HG03558 (cell line): ENCODE measurements at regions not wholly inside any gene's neighbourhood (a gene's known extent, or its start where the extent isn't known, plus 50 kb on each side); places are given as distances from the start of the nearest gene placed in this dataset.

Source experiments
- ATAC-seq: cut with Tn5 transposase; IDR thresholded peaks from one replicate; pipeline ENCODE4 v1.9.1; 2021; ENCODE audit warnings: moderate number of reproducible peaks; ENCODE audit not compliant: unreplicated experiment; ENCODE audit errors: extremely low read depth

- ATAC-seq: no peak
Measured at GRCh38 chr2:118530976-118531375, 316.5 kb downstream of the EN1 start.

DNA sequence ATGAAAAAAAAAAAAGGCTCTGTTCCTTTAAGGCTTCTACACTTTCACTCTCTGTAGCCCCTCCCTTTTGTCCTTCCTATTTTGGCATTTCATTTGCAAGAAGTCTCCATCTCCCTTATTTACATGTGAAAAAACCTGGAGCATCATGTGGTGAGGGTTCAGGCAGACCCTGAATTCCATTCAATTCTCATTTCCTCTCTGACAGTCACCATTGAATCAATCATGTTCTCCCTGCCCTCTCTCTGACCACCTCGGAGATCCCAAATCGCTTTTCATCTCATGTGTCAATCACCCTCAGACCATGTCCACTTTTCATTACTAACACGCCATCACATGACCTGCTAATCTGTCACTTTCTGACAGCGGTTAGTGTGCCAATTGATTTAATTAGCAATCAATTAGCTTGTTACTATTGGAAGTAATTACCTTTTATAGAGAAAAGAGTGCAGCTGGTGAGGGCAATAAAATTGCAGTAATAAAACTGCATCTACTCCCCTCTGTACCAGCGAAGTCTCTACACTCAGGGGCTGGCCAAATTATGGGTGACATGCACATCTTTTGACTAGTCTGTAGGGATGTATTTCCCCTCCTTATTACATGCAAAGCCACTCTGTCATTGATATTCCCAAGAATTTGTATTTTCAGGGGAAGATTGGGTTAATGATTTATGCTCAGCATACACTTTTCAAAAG, 317.4 kb downstream of the EN1 start:
- no peak for ATAC-seq

DNA sequence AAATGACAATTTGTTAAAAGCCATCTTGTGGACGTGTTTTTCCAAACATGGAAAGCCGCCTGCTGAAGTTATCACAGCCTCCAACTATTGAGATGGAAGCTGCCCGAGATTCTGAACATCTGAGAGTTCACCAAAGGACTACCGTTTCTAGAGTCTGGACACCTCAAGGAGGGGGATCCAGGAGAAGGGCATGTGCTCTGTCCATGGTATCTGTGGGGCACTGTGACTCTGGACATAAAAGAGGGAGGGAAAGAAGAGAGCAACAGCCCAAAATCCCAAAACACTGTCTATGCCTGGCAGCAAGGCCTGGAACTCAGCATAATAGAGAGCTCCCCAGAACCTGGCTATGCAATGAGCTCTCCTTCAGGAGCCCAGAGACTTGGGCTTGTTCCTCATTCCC, 319.9 kb downstream of the EN1 start:
- no peak for ATAC-seq

- no peak for ATAC-seq
Measured at GRCh38 chr2:118525346-118525745, 322.1 kb downstream of the EN1 start.

GRCh38 chr2:118524911-118525310, 322.5 kb downstream of the EN1 start:
- no peak for ATAC-seq

- no peak for ATAC-seq
Measured at GRCh38 chr2:118523761-118524160, 323.7 kb downstream of the EN1 start.

DNA sequence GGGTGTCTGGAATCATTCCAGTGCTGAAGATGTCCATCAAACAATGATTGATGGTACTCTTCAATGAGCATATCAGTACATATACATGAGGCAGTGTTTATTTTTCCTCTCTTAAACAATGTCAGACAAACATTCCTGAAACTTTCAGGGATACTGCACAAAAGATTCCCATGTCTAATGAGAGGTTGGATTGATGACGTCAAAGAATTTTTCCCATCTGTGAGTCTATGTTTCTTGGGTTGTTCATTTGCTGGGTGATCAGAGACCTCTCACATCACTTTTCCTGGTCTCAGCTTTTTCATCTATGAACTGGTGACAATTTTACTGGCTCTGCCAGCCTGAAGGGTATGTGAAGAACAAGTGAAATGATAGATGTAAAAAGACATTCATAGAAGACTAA, 325.5 kb downstream of the EN1 start:
- ATAC-seq: no peak

- no peak for ATAC-seq
Measured at GRCh38 chr2:118521272-118521671, 326.2 kb downstream of the EN1 start.

- no peak for ATAC-seq
Measured at GRCh38 chr2:118520246-118520645, 327.2 kb downstream of the EN1 start.

- ATAC-seq: no peak
Measured at GRCh38 chr2:118519511-118519910, 327.9 kb downstream of the EN1 start.

DNA sequence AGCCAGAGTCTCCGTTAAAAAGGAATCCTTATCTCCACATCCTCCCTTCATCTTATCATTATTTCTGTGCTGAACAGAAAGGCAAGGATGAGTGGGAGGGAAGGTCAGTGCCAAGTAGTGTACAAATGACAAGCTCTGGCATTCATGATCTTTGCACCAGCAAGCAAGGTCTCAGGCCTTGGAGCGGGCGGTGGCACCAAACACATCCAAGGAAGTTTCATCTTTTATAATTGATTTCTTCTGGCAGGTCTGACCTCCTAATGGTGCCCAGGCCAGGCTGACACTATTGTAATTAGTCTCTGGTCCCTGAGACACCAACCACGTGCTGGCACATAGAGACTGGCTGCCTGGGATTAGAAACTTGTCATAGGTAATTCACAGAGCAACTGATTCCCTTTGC, 336.6 kb downstream of the EN1 start:
- no peak for ATAC-seq

GRCh38 chr2:118509319-118510004, 338.0 kb downstream of the EN1 start:
- ATAC-seq: no peak

GRCh38 chr2:118508282-118508681, 339.2 kb downstream of the EN1 start:
- no peak for ATAC-seq

DNA sequence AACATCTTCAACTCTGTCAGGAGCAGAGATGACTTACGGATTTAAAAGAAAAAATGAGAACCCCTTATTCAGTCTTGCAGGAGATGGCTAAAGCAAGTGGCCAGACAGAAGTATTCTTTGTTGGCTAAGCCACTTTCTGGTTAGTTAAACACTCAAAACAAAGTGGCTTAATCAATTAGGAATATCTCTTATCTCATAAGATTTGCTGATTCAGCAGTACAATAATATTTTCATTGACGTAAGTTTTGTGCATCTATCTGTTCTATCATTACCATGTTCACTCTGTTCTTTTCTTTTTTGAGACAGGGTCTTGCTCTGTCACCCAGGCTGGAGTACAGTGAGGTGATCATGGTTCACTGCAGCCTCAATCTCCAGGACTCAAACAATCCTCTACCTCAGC, 342.0 kb downstream of the EN1 start:
- no peak for ATAC-seq

GRCh38 chr2:118502106-118502505, 345.3 kb downstream of the EN1 start:
- ATAC-seq: no peak

GRCh38 chr2:118498943-118499342, 348.5 kb downstream of the EN1 start:
- ATAC-seq: no peak

DNA sequence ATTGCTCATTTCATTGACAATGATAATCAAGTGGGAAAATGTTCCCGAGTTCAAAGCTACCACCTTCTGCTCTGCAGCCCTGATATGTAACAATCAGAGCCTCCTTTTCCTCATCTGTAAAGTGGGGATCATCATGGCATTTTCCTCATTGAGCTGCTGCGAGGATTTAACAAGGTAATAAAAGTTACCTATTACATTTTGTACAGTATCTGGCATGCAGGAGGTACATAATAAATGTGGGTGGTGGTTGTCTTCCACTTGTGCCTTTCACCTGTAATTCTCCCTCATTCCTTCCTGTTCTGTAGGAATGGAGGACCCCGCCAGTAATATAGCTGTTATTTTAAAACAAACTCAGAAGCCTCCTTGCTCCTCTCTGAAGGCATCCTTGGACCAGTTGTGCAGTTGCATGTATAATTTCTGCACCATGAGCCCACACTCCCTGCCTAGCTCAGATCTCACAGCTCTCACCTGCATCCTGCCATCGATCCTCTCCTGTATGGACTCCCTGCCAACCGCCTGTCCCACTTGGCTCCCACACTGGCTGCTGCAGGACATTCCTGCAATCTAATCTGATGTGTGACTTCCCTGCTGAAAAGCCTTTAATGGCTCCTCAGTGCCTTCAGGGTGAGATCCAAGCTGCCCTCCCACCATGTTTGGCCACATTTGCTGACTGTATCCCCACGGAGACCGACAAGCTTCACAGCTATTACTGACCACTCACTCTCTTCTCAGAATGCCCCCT, 350.4 kb downstream of the EN1 start:
- ATAC-seq: no peak

- ATAC-seq: no peak
Measured at GRCh38 chr2:118496467-118496866, 351.0 kb downstream of the EN1 start.

GRCh38 chr2:118495290-118495689, 352.2 kb downstream of the EN1 start:
- ATAC-seq: no peak

DNA sequence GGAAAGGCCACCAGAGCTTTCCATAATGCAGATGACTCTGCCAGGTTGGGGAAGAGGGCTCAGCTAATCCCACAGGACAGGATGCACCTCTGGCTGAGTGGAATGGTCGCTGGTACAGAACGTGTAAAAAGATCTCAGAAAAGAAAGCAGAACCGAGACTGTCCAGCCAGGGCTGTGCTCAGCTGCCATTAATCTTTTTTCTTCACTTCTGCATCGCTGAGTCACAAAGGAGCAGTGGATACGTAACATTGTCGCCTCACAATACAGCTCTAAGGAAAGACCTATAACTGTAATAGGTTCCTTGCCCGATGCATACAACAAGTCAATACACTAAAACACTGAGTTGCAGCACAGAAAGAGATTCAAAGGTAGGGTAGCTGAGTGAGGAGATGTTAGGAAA, 354.2 kb downstream of the EN1 start:
- no peak for ATAC-seq

DNA sequence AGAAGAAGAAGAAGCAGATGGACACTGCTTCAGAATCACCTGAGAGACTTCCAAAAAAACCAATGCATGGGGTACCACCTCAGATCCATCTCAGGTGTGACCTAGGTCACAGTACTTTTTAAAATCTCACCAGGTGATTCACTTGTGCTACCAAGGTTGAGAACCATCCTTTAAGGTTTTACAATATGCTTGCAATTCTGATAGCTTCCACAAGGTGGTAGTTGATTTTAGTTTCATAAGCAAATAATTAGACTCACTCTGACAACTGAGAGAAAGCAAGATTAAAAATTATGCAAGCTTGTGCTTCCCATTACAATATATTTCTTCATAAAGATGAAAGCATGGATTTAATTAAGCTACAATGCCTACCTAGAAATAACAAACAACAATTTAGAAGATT, 355.1 kb downstream of the EN1 start:
- no peak for ATAC-seq
